IPS DF 4.7 (cell line): ENCODE measurements at regions not wholly inside any gene's neighbourhood (a gene's known extent, or its start where the extent isn't known, plus 50 kb on each side); places are given as distances from the start of the nearest gene placed in this dataset.

Experiments used
- DNase-seq: peaks from one replicate; pipeline ENCODE4 v3.0.0-alpha.2; 2013; ENCODE audit warnings: low spot score; ENCODE audit errors: extremely low read depth

- no peak for DNase-seq
Observed at GRCh38 chr3:17805461-17805940, 63.1 kb upstream of the TBC1D5 start.

DNA sequence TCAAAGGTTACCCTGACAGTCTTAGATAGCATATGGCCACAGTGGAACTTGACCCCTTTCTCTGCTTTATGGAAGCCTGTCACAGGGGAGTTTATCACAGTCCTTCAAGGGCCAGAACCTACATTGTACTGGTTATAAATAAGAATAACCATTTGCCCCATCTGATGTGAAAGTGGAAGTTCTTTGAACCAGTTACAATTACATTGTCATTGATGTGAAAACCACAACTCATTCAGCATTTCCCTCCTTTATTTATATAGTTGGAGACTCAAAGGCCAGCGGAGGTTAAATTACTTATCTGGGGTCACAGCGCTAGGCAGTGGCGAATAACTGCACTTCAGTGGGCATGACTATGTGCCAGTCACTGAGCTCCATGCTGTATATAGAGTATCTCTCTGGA lies 60.5 kb upstream of the TBC1D5 start:
- no peak for DNase-seq

- DNase-seq, result no peak
Observed at GRCh38 chr3:17801131-17801530, 58.7 kb upstream of the TBC1D5 start.

- no peak for DNase-seq
Observed at GRCh38 chr3:17800232-17800631, 57.8 kb upstream of the TBC1D5 start.

DNA sequence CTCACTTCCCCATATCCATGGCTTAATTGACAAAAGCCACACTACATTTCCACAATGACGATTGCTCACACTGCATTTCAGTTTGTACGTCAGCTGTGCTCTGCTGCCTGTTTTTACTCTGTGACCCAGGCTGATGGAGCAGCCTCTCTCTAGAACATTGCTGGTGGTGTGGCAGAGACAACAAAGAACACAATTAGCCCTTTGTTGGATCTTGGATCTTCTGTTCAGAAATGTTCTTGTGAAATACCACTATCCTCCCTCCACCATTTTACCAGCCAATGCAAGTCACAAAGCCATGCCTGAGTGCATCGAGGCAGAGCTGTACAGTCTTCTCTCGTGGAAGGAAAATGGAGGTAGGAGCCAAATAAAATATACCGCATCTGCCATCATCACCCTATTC lies 56.9 kb upstream of the TBC1D5 start:
- no peak for DNase-seq

GRCh38 chr3:17798000-17798399 lies 55.6 kb upstream of the TBC1D5 start:
- DNase-seq, result peak; percentile 22

DNA sequence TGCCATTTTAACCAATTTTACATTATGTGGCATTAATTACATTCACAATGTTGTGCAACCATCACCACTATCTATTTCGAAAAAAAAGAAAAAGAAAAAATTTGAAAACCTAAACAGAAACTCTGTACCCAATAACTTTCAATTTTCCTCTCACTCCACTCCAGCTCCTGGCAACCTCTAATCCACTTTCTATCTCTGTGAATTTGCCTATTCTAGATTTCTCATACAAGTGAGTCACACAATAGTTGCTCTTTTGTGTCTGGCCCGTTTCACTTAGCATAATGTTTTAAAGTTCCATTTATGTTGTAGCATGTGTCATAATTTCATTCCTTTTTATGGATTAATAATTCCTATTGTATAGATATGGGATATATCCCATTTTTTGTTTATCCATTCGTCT lies 53.3 kb upstream of the TBC1D5 start:
- DNase-seq, result no peak

GRCh38 chr3:17795280-17795679 lies 52.8 kb upstream of the TBC1D5 start:
- no peak for DNase-seq

DNA sequence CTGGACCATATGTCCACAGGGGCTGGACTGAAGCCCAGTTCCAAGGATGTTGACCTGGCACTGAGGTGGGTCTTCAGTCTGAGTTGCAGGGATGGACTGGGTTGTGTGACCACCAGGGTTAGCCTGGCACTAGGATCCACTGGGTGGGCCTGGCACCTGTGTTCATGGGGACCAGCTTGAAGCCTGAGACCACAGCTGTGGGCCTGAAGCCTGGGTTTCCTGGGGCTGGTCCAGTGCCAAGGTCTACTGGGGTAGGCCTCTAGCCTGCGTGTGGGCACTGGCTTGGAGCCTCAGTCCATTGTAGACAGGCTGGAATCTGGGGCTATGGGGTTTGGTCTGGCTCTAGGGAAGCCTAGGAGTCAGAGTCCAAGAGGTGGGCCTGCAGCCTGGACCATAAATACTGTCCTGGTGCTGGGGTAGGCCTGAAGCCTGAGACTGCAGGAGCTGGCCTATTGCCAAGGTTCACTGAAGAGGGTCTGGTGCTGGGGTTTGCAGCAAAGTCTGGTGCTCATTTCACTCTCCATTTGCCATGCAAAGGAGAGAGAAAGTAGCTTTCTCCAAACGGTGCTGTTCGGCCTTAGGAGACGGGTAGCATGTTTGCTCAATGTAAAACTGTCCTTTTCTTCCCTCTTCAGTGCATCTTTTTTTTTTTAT lies 51.2 kb upstream of the TBC1D5 start:
- DNase-seq, result no peak
